ENCODE measurements at regions not wholly inside any gene's neighbourhood (a gene's known extent, or its start where the extent isn't known, plus 50 kb on each side); places are given as distances from the start of the nearest gene placed in this dataset.
"Not testable (repeated sequence)": the region's sequence is repeated elsewhere in the genome, so short reads cannot be mapped to it uniquely, and the experiment has no call there.

DNA sequence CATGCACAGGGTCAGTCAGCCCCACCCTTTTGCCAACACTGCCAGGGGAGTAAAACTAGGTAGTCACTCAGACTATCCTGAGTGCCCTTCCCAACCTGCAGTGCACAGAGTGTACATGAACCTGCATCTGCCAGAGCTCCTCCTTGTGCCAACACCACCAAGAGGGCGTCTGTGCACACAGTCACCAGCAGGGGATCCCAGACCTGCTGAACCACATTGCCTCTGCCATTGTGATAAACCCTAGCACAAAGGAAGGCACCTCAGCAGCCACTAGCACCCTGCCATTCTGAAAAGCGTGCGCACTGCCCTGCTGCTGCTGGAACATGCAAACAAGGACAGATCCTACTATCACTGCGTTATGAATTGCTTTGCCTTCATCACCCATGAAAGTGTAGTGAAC lies 247.8 kb upstream of the POU3F4 start:
- DNase-seq: no peak

DNA sequence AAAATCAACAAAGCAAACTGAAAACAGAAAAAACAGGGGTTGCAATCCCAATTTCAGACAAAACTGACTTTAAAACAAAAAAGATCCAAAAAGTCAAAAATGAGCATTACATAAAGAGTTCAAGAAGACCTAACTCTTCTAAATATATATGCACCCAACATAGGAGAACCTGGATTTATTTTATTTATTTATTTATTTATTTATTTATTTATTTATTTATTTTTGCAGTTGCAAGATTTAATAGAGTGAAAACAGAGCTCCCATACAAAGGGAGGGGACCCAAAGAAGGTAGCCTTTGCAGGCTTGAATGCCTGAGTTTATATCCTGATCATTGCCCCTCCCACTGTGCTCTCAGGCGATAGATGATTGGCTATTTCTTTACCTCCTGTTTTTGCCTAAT lies 245.9 kb upstream of the POU3F4 start:
- not testable (repeated sequence) for DNase-seq

- DNase-seq: no peak
Observed at GRCh38 chrX:83278988-83279387, 229.1 kb upstream of the POU3F4 start.

- DNase-seq: not testable (repeated sequence)
Observed at GRCh38 chrX:83286627-83287026, 221.5 kb upstream of the POU3F4 start.

GRCh38 chrX:83305381-83305780 lies 202.7 kb upstream of the POU3F4 start:
- no peak for DNase-seq

DNA sequence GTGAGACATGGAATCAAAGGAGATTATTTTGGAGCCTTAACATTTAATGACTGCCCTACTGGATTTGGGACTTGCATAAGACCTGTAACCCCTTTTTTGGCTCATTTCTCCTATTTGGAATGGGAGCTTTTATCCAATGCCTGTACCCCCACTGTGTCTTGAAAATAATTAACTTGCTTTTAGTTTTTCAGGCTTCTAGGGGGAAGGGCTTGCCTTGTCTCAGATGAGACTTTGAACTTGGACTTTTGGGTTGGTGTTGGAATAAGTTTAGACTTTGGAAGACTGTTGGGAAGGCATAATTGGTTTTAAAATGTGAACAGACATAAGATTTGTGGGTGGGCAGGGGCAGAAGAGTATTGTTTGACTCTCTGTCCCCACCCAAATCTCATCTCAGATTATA lies 189.1 kb upstream of the POU3F4 start:
- DNase-seq: no peak

GRCh38 chrX:83326539-83326938 lies 181.6 kb upstream of the POU3F4 start:
- peak in 1 of 2 donors; percentile 6 for DNase-seq

DNA sequence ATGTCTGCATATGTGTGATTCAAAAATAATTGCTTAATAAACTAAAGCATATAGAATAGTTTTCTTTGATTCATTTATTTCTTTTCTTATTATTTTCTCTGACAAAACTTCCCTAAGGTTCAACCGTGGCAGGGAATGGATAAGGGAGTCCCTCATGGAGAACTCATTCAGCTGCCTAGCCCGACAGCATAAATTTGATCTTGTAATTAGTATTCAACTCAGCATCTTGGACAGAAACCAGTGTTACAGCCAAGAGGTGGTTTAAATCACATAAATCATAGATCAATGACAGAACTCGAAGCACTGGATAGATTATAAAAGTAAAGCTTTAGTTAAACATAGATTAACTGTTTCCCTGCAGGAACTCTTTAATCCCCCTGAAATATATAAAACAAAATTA lies 174.3 kb upstream of the POU3F4 start:
- DNase-seq: no peak

DNA sequence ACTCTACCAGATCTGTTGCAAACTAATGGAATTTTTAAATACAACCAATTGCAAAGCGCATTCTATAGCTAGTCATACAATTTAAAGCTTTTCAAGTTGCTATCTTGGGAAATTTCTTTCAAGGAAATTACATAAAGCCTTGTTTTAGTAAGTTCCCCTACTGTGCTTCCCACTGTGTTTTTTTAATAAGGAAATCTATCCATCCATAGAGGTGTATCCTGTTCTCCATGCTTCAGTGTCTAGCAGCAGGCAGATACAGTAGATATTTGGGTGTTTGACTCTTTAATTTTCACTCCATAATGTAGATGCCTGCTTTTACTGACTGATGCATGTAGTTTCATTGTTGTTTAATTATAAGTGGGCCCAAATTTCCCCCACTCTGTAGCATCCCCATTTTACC lies 171.6 kb upstream of the POU3F4 start:
- no peak for DNase-seq

DNA sequence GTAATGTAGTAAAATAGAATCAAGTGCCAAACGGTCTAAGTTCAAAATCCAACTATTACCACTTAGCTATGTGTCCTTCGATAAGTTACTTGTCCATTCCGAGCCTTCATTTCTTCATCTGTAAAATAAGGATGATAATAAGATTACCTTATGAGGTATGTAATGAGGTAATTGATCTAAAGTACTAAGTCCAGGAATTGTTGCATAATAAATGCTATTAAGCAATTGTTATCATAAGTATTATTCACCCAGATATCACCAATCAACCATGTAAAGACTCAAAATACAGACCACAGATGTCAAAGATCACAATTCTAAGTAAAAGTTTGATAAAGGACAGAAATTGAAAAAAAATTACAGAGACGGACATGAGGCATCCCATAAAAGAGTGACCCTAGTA lies 168.4 kb upstream of the POU3F4 start:
- DNase-seq: no peak

GRCh38 chrX:83345298-83345697 lies 162.8 kb upstream of the POU3F4 start:
- no peak for DNase-seq
